ENCODE measurements at regions not wholly inside any gene's neighbourhood (a gene's known extent, or its start where the extent isn't known, plus 50 kb on each side); places are given as distances from the start of the nearest gene placed in this dataset.
A peak's percentile ranks its signal among the peaks of the same experiment; 100 is the strongest.

GRCh38 chr3:174460831-174461230, 398.3 kb upstream of the NAALADL2 start:
- DNase-seq (ENCODE audit: low read depth in 2 of 2), result no peak
- TF ChIP-seq CTCF (IDR thresholded peaks at IDR 0.05; ENCODE audit: low read depth, low read length), result no peak
- no peak overlapping the region for H3K4me3 ChIP-seq (replicated peaks in 1 of 2; ENCODE audit: low read depth in 2 of 2, low read length in 2 of 2)

GRCh38 chr3:174462916-174463315, 396.2 kb upstream of the NAALADL2 start:
- no peak overlapping the region for H3K4me3 ChIP-seq (replicated peaks in 1 of 2; ENCODE audit: low read depth in 2 of 2, low read length in 2 of 2)
- DNase-seq (ENCODE audit: low read depth in 2 of 2), result peak in 1 of 2 donors; percentile 7
- TF ChIP-seq CTCF (IDR thresholded peaks at IDR 0.05; ENCODE audit: low read depth, low read length), result no peak

- no peak overlapping the region for H3K4me3 ChIP-seq (replicated peaks in 1 of 2; ENCODE audit: low read depth in 2 of 2, low read length in 2 of 2)
- no peak for TF ChIP-seq CTCF (IDR thresholded peaks at IDR 0.05; ENCODE audit: low read depth, low read length)
- DNase-seq (ENCODE audit: low read depth in 2 of 2), result no peak
These were observed 394.0 kb upstream of the NAALADL2 start for GRCh38 chr3:174465177-174465576.

GRCh38 chr3:174466471-174467054, 392.6 kb upstream of the NAALADL2 start:
- H3K4me3 ChIP-seq (replicated peaks in 1 of 2; ENCODE audit: low read depth in 2 of 2, low read length in 2 of 2), result no peak overlapping the region
- TF ChIP-seq CTCF (IDR thresholded peaks at IDR 0.05; ENCODE audit: low read depth, low read length), result no peak
- DNase-seq (ENCODE audit: low read depth in 2 of 2), result no peak

- H3K4me3 ChIP-seq (replicated peaks in 1 of 2; ENCODE audit: low read depth in 2 of 2, low read length in 2 of 2), result no peak overlapping the region
- TF ChIP-seq CTCF (IDR thresholded peaks at IDR 0.05; ENCODE audit: low read depth, low read length), result no peak
- no peak for DNase-seq (ENCODE audit: low read depth in 2 of 2)
These were observed 381.6 kb upstream of the NAALADL2 start for GRCh38 chr3:174477491-174477890.

GRCh38 chr3:174480767-174481166, 378.4 kb upstream of the NAALADL2 start:
- no peak overlapping the region for H3K4me3 ChIP-seq (replicated peaks in 1 of 2; ENCODE audit: low read depth in 2 of 2, low read length in 2 of 2)
- TF ChIP-seq CTCF (IDR thresholded peaks at IDR 0.05; ENCODE audit: low read depth, low read length), result no peak
- no peak for DNase-seq (ENCODE audit: low read depth in 2 of 2)

GRCh38 chr3:174482541-174482940, 376.6 kb upstream of the NAALADL2 start:
- H3K4me3 ChIP-seq (replicated peaks in 1 of 2; ENCODE audit: low read depth in 2 of 2, low read length in 2 of 2), result no peak overlapping the region
- DNase-seq (ENCODE audit: low read depth in 2 of 2), result no peak
- TF ChIP-seq CTCF (IDR thresholded peaks at IDR 0.05; ENCODE audit: low read depth, low read length), result no peak
